GM23338 (cell line): ENCODE measurements at regions not wholly inside any gene's neighbourhood (a gene's known extent, or its start where the extent isn't known, plus 50 kb on each side); places are given as distances from the start of the nearest gene placed in this dataset.

Experiments used
- ATAC-seq: fragments of 200-7000 bp; cut with Tn5 transposase; 3 replicates; pipeline ENCODE4 v1.9.1; 2020
- DNase-seq: peaks from one replicate; pipeline ENCODE4 v3.0.0-alpha.2; 2015; ENCODE audit warnings: low spot score
- H2AFZ ChIP-seq: fragments of 200-600 bp; sonication (generic); 2 replicates; pipeline ENCODE4 v1.8.0; 2016; ENCODE audit warnings: antibody characterized with exemption, mild to moderate bottlenecking, moderate library complexity
- H3F3A ChIP-seq: fragments of 200-600 bp; sonication (generic); replicated peaks from 2 replicates; pipeline ENCODE4 v1.8.0; 2017; ENCODE audit warnings: antibody characterized with exemption, mixed run types, low read depth
- H3K27ac ChIP-seq: fragments of 200-600 bp; sonication (generic); 2 replicates; pipeline ENCODE4 v1.6.1; 2016; ENCODE audit warnings: low read depth
- H3K27me3 ChIP-seq: fragments of 200-600 bp; sonication (generic); 2 replicates; pipeline ENCODE4 v1.8.0; 2016; ENCODE audit warnings: mild to moderate bottlenecking, mixed run types, moderate library complexity; ENCODE audit not compliant: insufficient read depth
- H3K36me3 ChIP-seq: fragments of 200-600 bp; sonication (generic); 2 replicates; pipeline ENCODE4 v1.8.0; 2016; ENCODE audit warnings: mild to moderate bottlenecking; ENCODE audit not compliant: insufficient read depth
- H3K4me1 ChIP-seq: fragments of 200-600 bp; sonication (generic); 2 replicates; pipeline ENCODE4 v1.8.0; 2016; ENCODE audit warnings: mild to moderate bottlenecking, moderate library complexity; ENCODE audit not compliant: insufficient read depth
- H3K4me2 ChIP-seq: fragments of 200-600 bp; sonication (generic); 2 replicates; pipeline ENCODE4 v1.7.1; 2017; ENCODE audit warnings: mixed run types
- H3K4me3 ChIP-seq: fragments of 200-600 bp; sonication (generic); 2 replicates; pipeline ENCODE4 v1.6.1; 2016; ENCODE audit warnings: mixed run types
- H3K79me2 ChIP-seq: fragments of 200-600 bp; sonication (generic); replicated peaks from 2 replicates; pipeline ENCODE4 v1.8.0; 2017; ENCODE audit warnings: mild to moderate bottlenecking; ENCODE audit not compliant: insufficient read depth
- H3K9me2 ChIP-seq: fragments of 200-600 bp; sonication (generic); 2 replicates; pipeline ENCODE4 v1.8.0; 2017; ENCODE audit not compliant: insufficient read depth
- H4K20me1 ChIP-seq: fragments of 200-600 bp; sonication (generic); replicated peaks from 2 replicates; pipeline ENCODE4 v1.8.0; 2017; ENCODE audit warnings: mild to moderate bottlenecking; ENCODE audit not compliant: insufficient read depth
- H3K27ac Mint-ChIP-seq: 2 replicates; pipeline ENCODE4 v1.8.0; 2020; ENCODE audit warnings: inconsistent platforms, mild to moderate bottlenecking, moderate library complexity, mixed read lengths
- H3K27me3 Mint-ChIP-seq: 3 replicates; pipeline ENCODE4 v1.8.0; 2022; ENCODE audit warnings: low read depth, mild to moderate bottlenecking, moderate library complexity, mixed read lengths, inconsistent platforms; ENCODE audit not compliant: insufficient read depth, poor library complexity
- H3K36me3 Mint-ChIP-seq: 3 replicates; pipeline ENCODE4 v1.8.0; 2021; ENCODE audit warnings: low read depth, mild to moderate bottlenecking, inconsistent platforms, moderate library complexity, mixed read lengths
- H3K4me1 Mint-ChIP-seq: 3 replicates; pipeline ENCODE4 v1.8.0; 2020; ENCODE audit warnings: mild to moderate bottlenecking, inconsistent platforms, mixed read lengths
- H3K4me3 Mint-ChIP-seq: 3 replicates; pipeline ENCODE4 v1.8.0; 2021; ENCODE audit warnings: moderate library complexity, mild to moderate bottlenecking, inconsistent platforms, mixed read lengths
- H3K9me3 Mint-ChIP-seq: 3 replicates; pipeline ENCODE4 v1.8.0; 2020; ENCODE audit warnings: moderate library complexity, mild to moderate bottlenecking, inconsistent platforms, mixed read lengths
- ETS1 ChIP-seq: IDR thresholded peaks from 2 replicates; pipeline ENCODE4 v1.6.1; 2016; ENCODE audit warnings: antibody characterized with exemption
- EZH2phosphoT487 ChIP-seq: fragments of 200-600 bp; sonication (generic); IDR thresholded peaks from one replicate; pipeline ENCODE4 v1.8.1; 2018; ENCODE audit warnings: antibody characterized with exemption; ENCODE audit not compliant: unreplicated experiment
- JUNB ChIP-seq: IDR thresholded peaks from one replicate; pipeline ENCODE4 v1.6.1; 2016; ENCODE audit warnings: antibody characterized with exemption; ENCODE audit not compliant: unreplicated experiment
- NANOG ChIP-seq: IDR thresholded peaks from 2 replicates; pipeline ENCODE4 v1.6.1; 2016; ENCODE audit warnings: antibody characterized with exemption, borderline replicate concordance
- POLR2AphosphoS5 ChIP-seq: IDR thresholded peaks from 2 replicates; pipeline ENCODE4 v1.6.1; 2016; ENCODE audit warnings: antibody characterized with exemption, low read depth
- REST ChIP-seq: IDR thresholded peaks from one replicate; pipeline ENCODE4 v1.6.1; 2018; ENCODE audit warnings: antibody characterized with exemption; ENCODE audit not compliant: unreplicated experiment
- ZNF114 ChIP-seq: fragments of 250-450 bp; sonication (Bioruptor Pico); IDR thresholded peaks from 2 replicates; pipeline ENCODE4 v1.5.0; 2020; ENCODE audit warnings: mild to moderate bottlenecking, moderate library complexity
- ZNF331 ChIP-seq: fragments of 250-450 bp; sonication (Bioruptor Pico); IDR thresholded peaks from 2 replicates; pipeline ENCODE4 v1.5.0; 2020; ENCODE audit warnings: low read depth, mild to moderate bottlenecking, moderate library complexity
- ZNF462 ChIP-seq: fragments of 250-450 bp; sonication (Bioruptor Pico); IDR thresholded peaks from 2 replicates; pipeline ENCODE4 v1.5.0; 2020; ENCODE audit warnings: mild to moderate bottlenecking, moderate library complexity

GRCh38 chr13:56906909-56907308 is 233.8 kb upstream of the PRR20A start:
- peaks cover 2% of the 10 kb centered on the region; the same call in 2 of the 3 replicates for H3K36me3 Mint-ChIP-seq
- H3K27me3 ChIP-seq = no peaks in the 10 kb centered on the region
- no peaks in the 10 kb centered on the region for H3K36me3 ChIP-seq
- no peaks in the 10 kb centered on the region for H3K27me3 Mint-ChIP-seq
- H3K27ac ChIP-seq = no peak overlapping the region
- H3K9me2 ChIP-seq = no peaks in the 10 kb centered on the region
- H3K4me3 ChIP-seq = no peak overlapping the region
- no peak overlapping the region for H3K27ac Mint-ChIP-seq
- no peak overlapping the region for H3K4me3 Mint-ChIP-seq
- no peaks in the 10 kb centered on the region for H4K20me1 ChIP-seq
- H3K9me3 Mint-ChIP-seq = peaks cover 16% of the 10 kb centered on the region
- H2AFZ ChIP-seq = no peak overlapping the region
- TF ChIP-seq JUNB = no peak
- TF ChIP-seq ZNF114 (CRISPR knock-in tag) = no peak
- TF ChIP-seq ETS1 = no peak
- TF ChIP-seq POLR2AphosphoS5 = no peak
- TF ChIP-seq ZNF331 (CRISPR knock-in tag) = no peak
- DNase-seq (no peak), ATAC-seq (no peak)
- no peaks in the 10 kb centered on the region for H3K79me2 ChIP-seq
- H3K4me1 Mint-ChIP-seq = no peaks in the 10 kb centered on the region; the same call in 2 of the 3 replicates
- no peaks in the 10 kb centered on the region for H3F3A ChIP-seq
- H3K4me1 ChIP-seq = no peaks in the 10 kb centered on the region
- no peak overlapping the region for H3K4me2 ChIP-seq

- Mint-ChIP-seq H3K27ac (no peak overlapping the region), H3K4me3 (no peak overlapping the region), H3K4me1 (no peaks in the 10 kb centered on the region; the same call in 2 of the 3 replicates), H3K27me3 (no peaks in the 10 kb centered on the region), H3K36me3 (peaks cover 2% of the 10 kb centered on the region; the same call in 2 of the 3 replicates), H3K9me3 (peaks cover 12% of the 10 kb centered on the region)
- Histone ChIP-seq H3K4me2 (no peak overlapping the region), H3K4me3 (no peak overlapping the region), H3K27me3 (no peaks in the 10 kb centered on the region), H3K4me1 (no peaks in the 10 kb centered on the region), H4K20me1 (no peaks in the 10 kb centered on the region), H3F3A (no peaks in the 10 kb centered on the region), H3K27ac (no peak overlapping the region), H3K36me3 (no peaks in the 10 kb centered on the region), H2AFZ (no peak overlapping the region), H3K79me2 (no peaks in the 10 kb centered on the region), H3K9me2 (no peaks in the 10 kb centered on the region)
- no peak for TF ChIP-seq REST
- no peak for TF ChIP-seq ZNF331 (CRISPR knock-in tag)
- no peak for TF ChIP-seq NANOG
- no peak for TF ChIP-seq ZNF462 (CRISPR knock-in tag)
- TF ChIP-seq EZH2phosphoT487 = no peak
- DNase-seq (no peak), ATAC-seq (no peak)
Measured at GRCh38 chr13:56907766-56908165, 233.0 kb upstream of the PRR20A start.
